ENCODE measurements at regions not wholly inside any gene's neighbourhood (a gene's known extent, or its start where the extent isn't known, plus 50 kb on each side); places are given as distances from the start of the nearest gene placed in this dataset.

- DNase-seq (no peak), ATAC-seq (no peak)
These were observed 49.8 kb upstream of the EPHB3 start for GRCh38 chr3:184511741-184512140.

All from stimulated activated naive CD8-positive, alpha-beta T cell treated with anti-CD3 and anti-CD28 coated beads, Interleukin-15, Interleukin-2, amounts not matched to agents 100 U/mL and 50 U/mL, for 24 hours (primary cell).